Fibroblast of pulmonary artery (primary cell): ENCODE measurements at regions not wholly inside any gene's neighbourhood (a gene's known extent, or its start where the extent isn't known, plus 50 kb on each side); places are given as distances from the start of the nearest gene placed in this dataset.

Experiments
- DNase-seq: peaks from one replicate; pipeline ENCODE4 v3.0.0-alpha.2; 2010; ENCODE audit warnings: low read depth
- H3K4me3 ChIP-seq: replicated peaks from 2 replicates; pipeline ENCODE4 v1.5.1; 2011; ENCODE audit warnings: low read depth, mild to moderate bottlenecking, control low read depth, low read length, moderate library complexity
- CTCF ChIP-seq: IDR thresholded peaks from 2 replicates; pipeline ENCODE4 v1.5.1; 2011; ENCODE audit warnings: mild to moderate bottlenecking, control low read depth, low read length, inconsistent platforms; ENCODE audit errors: missing control alignments

- H3K4me3 ChIP-seq = no peak overlapping the region
- no peak for DNase-seq
- TF ChIP-seq CTCF = no peak
Observed at GRCh38 chr6:138716971-138717665, 56.5 kb upstream of the CCDC28A start.

- no peak overlapping the region for H3K4me3 ChIP-seq
- no peak for TF ChIP-seq CTCF
- DNase-seq = peak; percentile 15
Observed at GRCh38 chr6:138719011-138719635, 54.4 kb upstream of the CCDC28A start.

- no peak overlapping the region for H3K4me3 ChIP-seq
- TF ChIP-seq CTCF = no peak
- no peak for DNase-seq
Observed at GRCh38 chr6:138719744-138720143, 53.8 kb upstream of the CCDC28A start.

GRCh38 chr6:138722425-138723371 lies 50.9 kb upstream of the CCDC28A start:
- TF ChIP-seq CTCF = no peak
- H3K4me3 ChIP-seq = no peak overlapping the region
- DNase-seq = peak; percentile 62
